NCI-H446 treated with DMSO at 0.1 percent for 48 hours (cell line): ENCODE measurements at regions not wholly inside any gene's neighbourhood (a gene's known extent, or its start where the extent isn't known, plus 50 kb on each side); places are given as distances from the start of the nearest gene placed in this dataset.
A peak's percentile ranks its signal among the peaks of the same experiment; 100 is the strongest.

Source experiments
- DNase-seq: peaks from one replicate; lab custom pipeline; 2025; lab: John Stamatoyannopoulos, UW

DNA sequence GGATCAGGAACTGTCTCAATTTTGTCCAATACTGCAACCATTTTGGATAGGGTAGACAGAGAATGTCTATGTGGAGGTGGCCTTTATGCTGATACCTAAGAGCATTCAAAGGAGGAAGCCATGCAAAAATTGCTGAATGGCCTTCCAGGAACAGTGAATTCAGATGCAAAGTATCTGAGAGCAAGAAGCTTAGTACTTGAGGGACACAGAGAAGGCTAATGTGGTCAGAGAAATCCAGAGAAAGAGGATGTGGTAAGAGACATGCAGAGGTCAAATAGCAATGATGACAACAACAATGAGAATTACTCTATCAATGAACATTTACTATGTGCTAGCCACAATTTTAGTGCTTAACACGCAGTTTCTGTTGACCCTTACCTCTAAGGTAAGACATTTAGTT is 785.6 kb upstream of the KLHL1 start:
- no peak for DNase-seq

DNA sequence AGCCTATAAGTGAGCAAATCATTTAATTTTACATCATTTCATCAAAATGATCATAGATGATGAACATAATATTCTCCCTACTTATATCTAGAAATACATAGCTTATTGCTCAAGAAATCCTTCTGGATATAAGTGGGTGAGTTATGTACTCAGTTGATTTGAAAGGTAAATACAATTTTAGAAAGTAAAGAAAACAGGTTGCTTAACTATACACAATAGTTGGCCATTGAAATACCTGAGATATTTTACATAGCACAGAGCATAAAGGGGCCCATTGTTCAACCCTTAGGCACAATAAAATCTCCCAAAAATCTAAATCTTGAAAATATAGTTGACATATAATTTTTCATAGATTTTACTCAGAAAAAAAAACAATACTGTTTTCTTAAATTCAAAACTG is 782.0 kb upstream of the KLHL1 start:
- DNase-seq = no peak

- no peak for DNase-seq
Observed at GRCh38 chr13:70889163-70889562, 780.9 kb upstream of the KLHL1 start.

DNA sequence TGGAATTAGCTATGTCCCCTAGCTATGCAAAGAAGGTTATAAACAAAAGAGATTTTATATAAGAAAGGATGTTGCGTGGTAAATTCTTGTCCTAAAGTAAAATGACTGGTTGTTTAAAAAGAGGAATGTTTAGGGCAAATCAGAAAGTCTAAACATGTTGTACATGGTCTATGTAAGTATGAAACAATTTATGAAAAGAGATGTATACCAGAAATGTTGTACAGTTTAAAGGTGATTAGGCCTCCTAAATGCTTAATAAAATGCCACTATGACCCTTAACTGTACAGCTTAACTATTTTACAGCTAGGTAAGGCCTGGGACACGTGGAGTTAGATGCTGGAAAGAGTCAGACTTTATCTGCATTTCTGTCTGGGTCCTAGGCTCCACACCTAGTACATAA is 775.9 kb upstream of the KLHL1 start:
- DNase-seq = no peak

- no peak for DNase-seq
Observed at GRCh38 chr13:70874636-70875035, 766.4 kb upstream of the KLHL1 start.

DNA sequence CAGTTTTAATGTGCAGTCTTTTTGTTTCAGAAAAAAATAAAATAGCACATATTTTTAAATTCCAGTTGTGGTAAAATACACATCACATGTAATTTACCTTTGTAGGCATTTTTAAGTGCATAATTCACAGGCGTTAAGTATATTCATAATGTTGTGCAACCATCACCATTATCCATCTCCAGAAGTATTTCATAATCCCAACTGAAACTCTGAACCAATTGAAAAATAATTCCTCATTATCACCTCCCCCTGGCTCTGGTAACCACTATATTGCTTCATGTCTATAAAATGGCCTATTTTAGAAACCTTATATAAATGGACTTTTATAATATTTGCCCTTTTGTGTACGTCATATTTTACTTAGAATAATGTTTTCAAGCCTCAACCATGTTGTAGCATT is 756.5 kb upstream of the KLHL1 start:
- no peak for DNase-seq

DNA sequence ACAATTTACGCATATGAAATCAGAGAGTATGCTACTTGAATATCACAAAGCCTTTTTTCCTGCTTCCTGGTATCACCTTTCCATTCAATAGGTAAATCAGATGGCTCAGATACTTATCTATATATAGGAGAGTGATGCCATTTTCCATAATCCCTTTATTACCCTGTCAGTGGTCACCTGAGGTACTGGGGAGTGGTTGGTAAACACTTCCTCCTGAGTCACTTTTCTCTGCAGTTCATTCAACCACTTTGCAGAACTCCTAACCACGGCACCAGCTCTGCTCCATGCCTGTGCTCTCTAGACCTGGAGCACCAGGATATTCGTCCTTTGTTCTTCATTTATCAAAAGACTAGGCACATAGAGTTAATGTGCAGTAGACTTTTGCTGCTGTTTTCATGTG is 748.5 kb upstream of the KLHL1 start:
- DNase-seq = no peak

- DNase-seq = no peak
Observed at GRCh38 chr13:70856025-70856424, 747.8 kb upstream of the KLHL1 start.

DNA sequence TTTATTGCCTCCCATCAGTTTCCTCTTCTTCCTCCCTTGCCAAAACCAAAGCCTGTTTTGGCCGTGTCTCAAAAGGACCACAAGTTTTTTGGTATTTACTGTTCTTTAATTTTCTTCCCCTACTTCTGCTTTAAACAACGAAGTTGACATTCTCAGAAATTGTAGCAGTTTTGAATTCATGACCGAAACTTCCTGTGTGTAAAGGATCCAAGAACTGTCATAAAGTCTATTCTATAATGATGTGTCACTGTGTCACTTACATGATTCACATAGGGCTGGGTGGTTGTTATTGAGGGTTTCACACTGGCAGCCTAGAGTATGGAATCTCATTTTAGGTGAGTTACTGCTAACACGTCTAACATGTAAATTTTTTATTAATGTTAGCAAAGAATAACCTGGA is 741.0 kb upstream of the KLHL1 start:
- no peak for DNase-seq

DNA sequence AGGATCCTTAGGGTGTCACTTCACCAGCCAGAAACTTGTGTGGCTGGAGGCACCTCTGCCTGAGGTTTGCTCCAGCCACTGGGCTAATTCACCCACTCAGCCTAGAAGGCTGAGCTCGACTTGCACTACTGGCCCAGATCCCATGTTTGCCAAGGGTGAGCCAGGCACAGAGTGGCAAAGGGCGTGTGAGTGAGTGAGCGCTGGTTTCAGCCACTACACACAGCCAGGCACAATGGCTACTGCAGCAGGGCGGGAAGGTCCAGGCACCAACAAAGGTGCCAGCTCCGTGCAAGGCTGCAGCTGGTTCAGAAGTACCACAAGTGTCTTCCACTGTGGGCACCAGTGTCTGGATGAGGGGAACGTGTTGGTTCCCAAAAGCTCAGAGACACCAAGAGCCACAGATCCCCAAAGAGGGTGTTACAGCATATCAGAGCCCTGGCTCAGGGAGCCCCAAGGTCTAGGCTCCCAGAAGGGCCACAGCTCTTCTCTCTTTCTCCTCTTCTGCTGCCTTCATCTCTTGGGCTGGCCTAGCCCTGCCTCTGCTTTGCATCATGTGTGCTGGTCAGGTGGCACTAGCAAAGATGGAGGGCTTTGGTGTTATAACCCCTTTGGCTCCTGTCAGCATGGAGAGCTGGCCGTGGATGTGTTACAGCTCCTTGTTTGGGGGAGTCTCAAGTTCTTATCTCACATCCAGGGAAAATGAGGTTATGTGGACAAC is 736.3 kb upstream of the KLHL1 start:
- DNase-seq = no peak

GRCh38 chr13:70842062-70842644 is 733.9 kb upstream of the KLHL1 start:
- DNase-seq = no peak

- no peak for DNase-seq
Observed at GRCh38 chr13:70841240-70842061, 733.2 kb upstream of the KLHL1 start.

GRCh38 chr13:70835371-70835770 is 727.1 kb upstream of the KLHL1 start:
- peak; percentile 76 for DNase-seq

DNA sequence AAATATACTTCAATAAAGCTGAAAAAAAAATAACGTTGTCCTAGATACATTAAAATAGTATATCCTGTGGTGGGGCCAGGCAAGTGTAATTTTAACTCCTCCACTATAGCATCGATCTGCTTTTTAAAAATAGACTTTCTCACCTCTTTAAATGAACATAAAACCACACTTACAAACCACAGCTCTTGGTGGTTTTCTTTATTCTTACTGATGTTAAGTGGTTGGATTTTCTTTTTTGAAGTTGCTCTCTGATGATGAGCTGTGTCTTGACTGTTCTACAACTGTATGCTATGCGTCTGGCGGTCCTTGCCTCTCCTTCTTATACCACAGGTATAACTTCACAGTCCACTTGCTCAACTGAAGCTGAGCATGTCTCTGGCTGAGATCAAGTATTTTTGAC is 721.5 kb upstream of the KLHL1 start:
- DNase-seq = no peak

DNA sequence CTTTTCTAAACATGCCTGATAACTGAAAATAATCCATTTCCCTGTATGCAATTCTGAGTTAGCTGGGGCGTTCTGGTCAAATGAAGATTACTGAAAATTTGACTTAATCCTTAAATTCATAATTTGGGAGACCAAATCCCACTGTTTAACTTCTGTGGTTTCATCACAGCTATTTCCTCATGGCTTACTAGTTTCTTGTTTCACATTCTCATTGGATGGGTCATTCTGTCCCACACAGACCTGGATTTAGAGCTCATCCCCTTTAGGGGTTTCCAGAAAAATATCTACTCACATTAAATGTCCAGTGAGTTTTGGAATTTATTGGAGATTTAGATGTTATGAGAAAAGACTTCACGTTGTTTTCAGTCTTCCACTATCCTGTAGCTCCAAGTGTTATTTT is 709.3 kb upstream of the KLHL1 start:
- DNase-seq = no peak

GRCh38 chr13:70816853-70817252 is 708.6 kb upstream of the KLHL1 start:
- DNase-seq = no peak

- no peak for DNase-seq
Observed at GRCh38 chr13:70814684-70815083, 706.4 kb upstream of the KLHL1 start.

- no peak for DNase-seq
Observed at GRCh38 chr13:70812481-70812880, 704.2 kb upstream of the KLHL1 start.

- DNase-seq = no peak
Observed at GRCh38 chr13:70809588-70809987, 701.3 kb upstream of the KLHL1 start.

DNA sequence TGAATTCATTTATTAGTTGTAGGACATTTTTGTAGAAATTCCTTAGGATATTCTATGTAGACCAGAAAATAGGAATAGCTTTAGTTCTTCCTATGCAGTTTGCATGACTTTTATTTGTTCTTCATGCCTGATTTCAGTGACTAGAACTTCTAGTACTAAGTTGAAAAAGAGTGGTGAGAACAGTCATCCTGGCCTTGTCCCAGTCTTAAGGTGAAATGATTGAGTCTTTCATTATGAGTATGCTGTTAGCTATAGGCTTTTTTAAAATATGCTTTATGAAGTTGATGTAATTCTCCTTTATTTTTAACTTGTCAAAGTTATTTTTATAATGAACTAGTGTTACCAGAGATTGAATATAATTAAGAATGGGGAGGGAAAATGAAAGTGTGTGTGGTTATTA is 690.1 kb upstream of the KLHL1 start:
- DNase-seq = no peak

DNA sequence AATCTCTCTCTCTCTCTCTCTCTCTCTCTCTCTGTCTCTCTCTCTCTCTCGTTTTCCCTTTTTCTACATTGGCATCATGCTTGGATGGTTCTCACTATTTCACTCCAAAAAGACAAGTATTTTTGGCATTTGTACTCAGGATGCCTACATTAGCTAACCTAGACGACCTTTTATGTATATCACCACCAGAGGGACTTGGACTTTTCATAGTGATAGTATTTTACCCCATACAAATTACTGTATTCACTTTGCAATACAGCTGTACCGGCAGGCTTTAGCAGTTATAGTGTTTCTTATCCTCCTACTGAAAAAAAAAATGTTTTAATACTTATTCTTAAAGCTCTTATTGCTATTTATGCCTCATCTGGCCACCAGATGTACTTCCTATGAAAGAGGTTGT is 687.2 kb upstream of the KLHL1 start:
- DNase-seq = no peak

DNA sequence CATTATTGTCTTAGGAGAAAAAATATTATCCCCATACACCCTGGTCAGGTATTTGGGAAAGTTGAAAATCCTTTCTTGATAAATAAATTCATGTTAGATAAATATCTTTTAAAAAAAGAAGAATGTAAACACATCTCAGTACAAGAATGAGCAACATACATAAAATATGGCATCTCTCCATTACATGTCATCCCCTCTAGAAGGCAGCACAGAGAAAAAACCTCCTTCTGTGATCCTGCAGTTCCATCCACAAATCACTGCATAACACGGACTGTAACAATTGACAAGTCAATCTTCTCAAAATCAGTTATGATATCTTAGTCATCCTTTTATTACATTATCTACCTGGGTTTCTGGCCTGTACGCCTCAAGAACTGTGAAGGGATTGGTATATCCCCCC is 683.9 kb upstream of the KLHL1 start:
- DNase-seq = no peak

GRCh38 chr13:70789751-70790150 is 681.5 kb upstream of the KLHL1 start:
- no peak for DNase-seq
